ENCODE measurements at regions not wholly inside any gene's neighbourhood (a gene's known extent, or its start where the extent isn't known, plus 50 kb on each side); places are given as distances from the start of the nearest gene placed in this dataset.
"Not testable (repeated sequence)": the region's sequence is repeated elsewhere in the genome, so short reads cannot be mapped to it uniquely, and the experiment has no call there.

DNA sequence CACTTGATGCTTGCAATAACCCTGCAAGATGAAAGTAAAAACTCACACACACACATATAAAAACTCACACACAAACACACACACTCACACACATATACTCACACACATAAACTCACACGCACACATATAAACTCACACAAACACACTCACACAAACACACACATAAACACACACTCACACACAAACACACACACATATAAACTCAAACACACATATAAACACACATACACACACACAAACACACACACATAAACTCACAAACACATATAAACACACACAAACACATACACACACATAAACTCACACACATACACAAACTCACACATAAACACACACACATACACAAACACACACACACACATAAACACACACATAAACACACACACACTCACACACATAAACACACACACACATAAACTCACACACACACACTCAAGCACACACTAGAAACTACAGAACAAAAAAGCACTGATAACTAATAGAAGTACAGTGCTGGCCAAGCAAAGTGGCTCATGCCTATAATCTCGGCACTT, 117.7 kb upstream of the TEKT4 start:
- DNase-seq: no peak
- Histone ChIP-seq H3K4me1 (no peaks in the 10 kb centered on the region), H3K4me3 (no peak overlapping the region), H3K36me3 (no peaks in the 10 kb centered on the region), H3K27me3 (no peaks in the 10 kb centered on the region), H3K27ac (no peak overlapping the region), H3K9me3 (no peaks in the 10 kb centered on the region)
- intact Hi-C loops (cut with DNase I; ENCODE audit: low total_unique reads): no loop called here
- TF ChIP-seq, protein P1, sequence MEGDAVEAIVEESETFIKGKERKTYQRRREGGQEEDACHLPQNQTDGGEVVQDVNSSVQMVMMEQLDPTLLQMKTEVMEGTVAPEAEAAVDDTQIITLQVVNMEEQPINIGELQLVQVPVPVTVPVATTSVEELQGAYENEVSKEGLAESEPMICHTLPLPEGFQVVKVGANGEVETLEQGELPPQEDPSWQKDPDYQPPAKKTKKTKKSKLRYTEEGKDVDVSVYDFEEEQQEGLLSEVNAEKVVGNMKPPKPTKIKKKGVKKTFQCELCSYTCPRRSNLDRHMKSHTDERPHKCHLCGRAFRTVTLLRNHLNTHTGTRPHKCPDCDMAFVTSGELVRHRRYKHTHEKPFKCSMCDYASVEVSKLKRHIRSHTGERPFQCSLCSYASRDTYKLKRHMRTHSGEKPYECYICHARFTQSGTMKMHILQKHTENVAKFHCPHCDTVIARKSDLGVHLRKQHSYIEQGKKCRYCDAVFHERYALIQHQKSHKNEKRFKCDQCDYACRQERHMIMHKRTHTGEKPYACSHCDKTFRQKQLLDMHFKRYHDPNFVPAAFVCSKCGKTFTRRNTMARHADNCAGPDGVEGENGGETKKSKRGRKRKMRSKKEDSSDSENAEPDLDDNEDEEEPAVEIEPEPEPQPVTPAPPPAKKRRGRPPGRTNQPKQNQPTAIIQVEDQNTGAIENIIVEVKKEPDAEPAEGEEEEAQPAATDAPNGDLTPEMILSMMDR (IDR thresholded peaks at IDR 0.05): no peak

DNA sequence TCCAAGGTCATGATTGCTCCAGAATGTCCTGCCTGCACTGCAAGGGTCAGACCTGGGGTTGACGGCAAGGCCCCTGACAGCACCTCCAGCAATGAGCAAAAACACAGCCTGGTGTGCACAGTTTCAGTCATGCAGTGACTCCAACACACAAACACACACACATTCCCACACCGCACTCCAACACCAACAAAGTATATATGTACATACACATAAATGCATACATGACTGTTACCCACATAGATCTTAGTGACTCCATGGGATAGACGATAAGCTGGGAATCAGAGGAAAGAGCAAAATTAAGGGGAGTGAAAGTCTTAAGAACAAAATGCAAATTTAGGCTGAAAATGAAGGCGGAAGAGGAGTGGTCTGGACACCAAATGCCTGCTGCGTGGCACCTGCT, 112.7 kb upstream of the TEKT4 start:
- no peaks in the 10 kb centered on the region for H3K4me1 ChIP-seq
- no peaks in the 10 kb centered on the region for H3K36me3 ChIP-seq
- no peak for DNase-seq
- no peaks in the 10 kb centered on the region for H3K9me3 ChIP-seq
- H3K27me3 ChIP-seq: no peaks in the 10 kb centered on the region
- no peak overlapping the region for H3K4me3 ChIP-seq
- intact Hi-C loops (cut with DNase I; ENCODE audit: low total_unique reads): no loop called here
- no peak overlapping the region for H3K27ac ChIP-seq
- TF ChIP-seq, protein P1 (IDR thresholded peaks at IDR 0.05): no peak

DNA sequence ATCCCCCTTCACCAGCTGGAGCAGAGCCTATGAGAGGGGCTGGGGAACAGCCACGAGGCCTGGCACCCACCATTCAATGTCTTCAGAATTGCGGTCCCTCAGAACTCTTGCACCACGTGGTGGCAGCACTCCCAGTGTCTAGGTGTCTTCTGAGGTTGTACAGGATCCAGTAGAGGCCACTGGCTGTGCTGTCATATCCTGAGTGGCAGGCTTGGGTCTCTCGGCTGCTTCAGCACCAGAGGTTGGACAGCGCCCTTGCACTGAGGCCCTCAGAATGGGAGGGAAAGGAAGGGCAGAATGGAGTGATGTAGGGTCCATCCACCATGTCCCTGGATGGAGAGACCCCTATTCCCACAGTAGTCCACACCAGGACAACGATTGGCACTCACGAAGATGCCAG, 112.0 kb upstream of the TEKT4 start:
- DNase-seq: no peak

DNA sequence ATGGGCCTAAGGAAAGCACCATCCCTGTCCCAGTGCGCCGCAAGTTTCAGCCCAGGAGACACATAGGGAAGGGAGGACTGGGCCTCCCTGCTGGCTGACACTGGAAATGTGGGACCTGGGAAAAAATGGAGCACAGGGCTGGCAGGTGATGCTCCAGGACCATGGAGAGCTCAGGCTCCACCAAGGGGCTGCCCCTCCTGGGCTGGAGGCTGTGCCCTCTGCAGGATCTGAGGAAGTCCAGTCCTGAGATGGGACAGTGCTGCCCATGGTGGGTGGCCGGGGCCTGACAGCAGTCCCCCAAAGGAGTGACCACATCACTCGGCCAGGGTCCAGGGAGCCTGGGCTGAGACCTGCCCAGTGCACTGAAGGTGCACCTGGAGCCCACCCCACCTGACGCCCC, 108.6 kb upstream of the TEKT4 start:
- no peaks in the 10 kb centered on the region for H3K36me3 ChIP-seq
- H3K4me1 ChIP-seq: no peaks in the 10 kb centered on the region
- no peak overlapping the region for H3K27ac ChIP-seq
- TF ChIP-seq, protein P1 (IDR thresholded peaks at IDR 0.05): no peak
- H3K9me3 ChIP-seq: no peaks in the 10 kb centered on the region
- H3K4me3 ChIP-seq: no peak overlapping the region
- no peaks in the 10 kb centered on the region for H3K27me3 ChIP-seq
- no peak for DNase-seq
- intact Hi-C loops (cut with DNase I; ENCODE audit: low total_unique reads): no loop called here

More for the DNA sequence above, 112.0 kb upstream of the TEKT4 start:
- Histone ChIP-seq H3K4me1 (no peaks in the 10 kb centered on the region), H3K36me3 (no peaks in the 10 kb centered on the region), H3K27ac (no peak overlapping the region), H3K9me3 (no peaks in the 10 kb centered on the region), H3K4me3 (no peak overlapping the region), H3K27me3 (no peaks in the 10 kb centered on the region)
- TF ChIP-seq, protein P1 (IDR thresholded peaks at IDR 0.05): no peak
- intact Hi-C loops (cut with DNase I; ENCODE audit: low total_unique reads): no loop called here

DNA sequence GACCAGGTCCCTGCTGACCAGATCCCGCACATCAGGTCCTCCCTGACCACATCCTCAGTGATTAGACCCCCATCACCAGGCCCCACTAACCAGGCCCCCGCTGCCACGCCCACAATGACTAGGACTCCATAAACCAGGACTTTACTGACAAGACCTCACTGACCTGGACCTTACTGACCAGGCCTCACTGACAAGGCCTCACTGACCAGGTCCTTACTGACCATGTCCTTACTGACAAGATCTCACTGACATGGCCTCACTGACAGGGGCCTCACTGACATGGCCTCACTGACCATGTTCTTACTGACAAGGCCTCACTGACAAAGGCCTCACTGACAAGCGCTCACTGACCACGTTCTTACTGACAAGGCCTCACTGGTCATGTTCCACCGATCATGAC, 107.9 kb upstream of the TEKT4 start:
- H3K9me3 ChIP-seq: no peaks in the 10 kb centered on the region
- no peak overlapping the region for H3K4me3 ChIP-seq
- H3K36me3 ChIP-seq: no peaks in the 10 kb centered on the region
- TF ChIP-seq, protein P1 (IDR thresholded peaks at IDR 0.05): no peak
- H3K27me3 ChIP-seq: no peaks in the 10 kb centered on the region
- intact Hi-C loops (cut with DNase I; ENCODE audit: low total_unique reads): no loop called here
- no peak overlapping the region for H3K27ac ChIP-seq
- no peak for DNase-seq
- no peaks in the 10 kb centered on the region for H3K4me1 ChIP-seq

DNA sequence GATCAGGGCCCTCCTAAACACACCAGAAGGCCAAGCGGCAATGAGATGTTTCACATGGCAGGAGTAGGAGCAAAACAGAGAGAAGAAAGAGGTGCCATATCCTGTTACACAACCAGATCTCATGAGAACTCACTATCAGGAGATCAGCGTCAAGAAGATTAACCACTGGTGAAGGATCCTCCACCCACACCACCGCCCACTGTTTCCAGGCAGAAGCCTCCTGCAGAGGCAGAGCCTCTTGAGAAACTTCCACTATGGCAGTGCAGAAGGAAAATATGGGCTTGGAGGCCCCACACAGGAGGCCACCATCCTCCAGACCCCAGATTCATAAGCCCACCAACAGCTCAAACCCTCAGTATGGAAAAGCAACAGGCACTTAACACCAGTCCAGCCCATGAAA, 106.9 kb upstream of the TEKT4 start:
- H3K36me3 ChIP-seq; intact Hi-C loops (cut with DNase I; ENCODE audit: low total_unique reads); H3K27me3 ChIP-seq; H3K27ac ChIP-seq; DNase-seq; H3K4me1 ChIP-seq; H3K4me3 ChIP-seq; H3K9me3 ChIP-seq: not testable (repeated sequence)

Measured in tibial artery (tissue), 4 donors.